Endothelial cell (in vitro differentiated cells): ENCODE measurements at regions not wholly inside any gene's neighbourhood (a gene's known extent, or its start where the extent isn't known, plus 50 kb on each side); places are given as distances from the start of the nearest gene placed in this dataset.
A peak's percentile ranks its signal among the peaks of the same experiment; 100 is the strongest.

Experiments used
- DNase-seq: peaks from one replicate; pipeline ENCODE4 v3.0.0; 2021; ENCODE audit warnings: low spot score
- H3K27ac Mint-ChIP-seq: one replicate; pipeline ENCODE4 v1.8.0; 2021; ENCODE audit warnings: mixed read lengths, inconsistent platforms; ENCODE audit not compliant: unreplicated experiment
- H3K27me3 Mint-ChIP-seq: one replicate; pipeline ENCODE4 v1.8.0; 2021; ENCODE audit warnings: mild to moderate bottlenecking, moderate library complexity, mixed read lengths, inconsistent platforms; ENCODE audit not compliant: unreplicated experiment
- H3K36me3 Mint-ChIP-seq: one replicate; pipeline ENCODE4 v1.8.0; 2021; ENCODE audit warnings: mild to moderate bottlenecking, low read depth, mixed read lengths, inconsistent platforms; ENCODE audit not compliant: unreplicated experiment
- H3K4me1 Mint-ChIP-seq: one replicate; pipeline ENCODE4 v1.8.0; 2021; ENCODE audit warnings: mild to moderate bottlenecking, mixed read lengths, inconsistent platforms; ENCODE audit not compliant: unreplicated experiment
- H3K4me3 Mint-ChIP-seq: one replicate; pipeline ENCODE4 v1.8.0; 2021; ENCODE audit warnings: mild to moderate bottlenecking, mixed read lengths, inconsistent platforms; ENCODE audit not compliant: unreplicated experiment
- H3K9me3 Mint-ChIP-seq: one replicate; pipeline ENCODE4 v1.8.0; 2021; ENCODE audit warnings: mixed read lengths, inconsistent platforms; ENCODE audit not compliant: unreplicated experiment
- TF ChIP-seq, protein P1 (sequence below): fragments of 200-600 bp; sonication (generic); IDR thresholded peaks from one replicate; pipeline ENCODE4 v1.5.0; 2021; ENCODE audit warnings: antibody characterized with exemption; ENCODE audit not compliant: unreplicated experiment

GRCh38 chr3:25854214-25854613 lies 64.3 kb downstream of the OXSM start:
- TF ChIP-seq, protein P1, sequence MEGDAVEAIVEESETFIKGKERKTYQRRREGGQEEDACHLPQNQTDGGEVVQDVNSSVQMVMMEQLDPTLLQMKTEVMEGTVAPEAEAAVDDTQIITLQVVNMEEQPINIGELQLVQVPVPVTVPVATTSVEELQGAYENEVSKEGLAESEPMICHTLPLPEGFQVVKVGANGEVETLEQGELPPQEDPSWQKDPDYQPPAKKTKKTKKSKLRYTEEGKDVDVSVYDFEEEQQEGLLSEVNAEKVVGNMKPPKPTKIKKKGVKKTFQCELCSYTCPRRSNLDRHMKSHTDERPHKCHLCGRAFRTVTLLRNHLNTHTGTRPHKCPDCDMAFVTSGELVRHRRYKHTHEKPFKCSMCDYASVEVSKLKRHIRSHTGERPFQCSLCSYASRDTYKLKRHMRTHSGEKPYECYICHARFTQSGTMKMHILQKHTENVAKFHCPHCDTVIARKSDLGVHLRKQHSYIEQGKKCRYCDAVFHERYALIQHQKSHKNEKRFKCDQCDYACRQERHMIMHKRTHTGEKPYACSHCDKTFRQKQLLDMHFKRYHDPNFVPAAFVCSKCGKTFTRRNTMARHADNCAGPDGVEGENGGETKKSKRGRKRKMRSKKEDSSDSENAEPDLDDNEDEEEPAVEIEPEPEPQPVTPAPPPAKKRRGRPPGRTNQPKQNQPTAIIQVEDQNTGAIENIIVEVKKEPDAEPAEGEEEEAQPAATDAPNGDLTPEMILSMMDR: no peak
- Mint-ChIP-seq H3K4me3 (no peak overlapping the region), H3K27me3 (no peaks in the 10 kb centered on the region), H3K36me3 (no peaks in the 10 kb centered on the region), H3K4me1 (no peaks in the 10 kb centered on the region), H3K9me3 (no peaks in the 10 kb centered on the region), H3K27ac (no peak overlapping the region)
- DNase-seq: no peak

DNA sequence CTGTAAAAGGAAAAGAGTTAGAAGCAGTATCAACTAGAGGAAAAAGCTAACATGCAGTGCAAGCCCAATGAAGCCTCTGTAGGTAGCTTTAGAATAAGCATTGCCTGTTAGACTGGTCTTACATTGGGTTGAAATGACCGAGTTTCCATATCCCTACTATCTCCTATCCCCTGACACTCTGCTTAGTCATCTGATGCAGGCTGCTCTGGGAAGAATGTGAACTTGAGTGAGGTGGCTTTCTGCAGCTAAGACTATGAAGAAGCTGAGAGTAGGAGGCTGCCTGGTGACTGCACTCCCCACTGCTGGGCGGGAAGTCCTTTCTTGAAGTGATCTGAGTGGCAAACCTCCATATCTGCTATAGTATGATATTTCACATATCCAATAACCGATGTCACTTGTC lies 64.7 kb downstream of the OXSM start:
- Mint-ChIP-seq H3K4me3 (no peak overlapping the region), H3K9me3 (no peaks in the 10 kb centered on the region), H3K27me3 (no peaks in the 10 kb centered on the region), H3K4me1 (no peaks in the 10 kb centered on the region), H3K27ac (no peak overlapping the region), H3K36me3 (no peaks in the 10 kb centered on the region)
- TF ChIP-seq, protein P1: no peak
- no peak for DNase-seq

DNA sequence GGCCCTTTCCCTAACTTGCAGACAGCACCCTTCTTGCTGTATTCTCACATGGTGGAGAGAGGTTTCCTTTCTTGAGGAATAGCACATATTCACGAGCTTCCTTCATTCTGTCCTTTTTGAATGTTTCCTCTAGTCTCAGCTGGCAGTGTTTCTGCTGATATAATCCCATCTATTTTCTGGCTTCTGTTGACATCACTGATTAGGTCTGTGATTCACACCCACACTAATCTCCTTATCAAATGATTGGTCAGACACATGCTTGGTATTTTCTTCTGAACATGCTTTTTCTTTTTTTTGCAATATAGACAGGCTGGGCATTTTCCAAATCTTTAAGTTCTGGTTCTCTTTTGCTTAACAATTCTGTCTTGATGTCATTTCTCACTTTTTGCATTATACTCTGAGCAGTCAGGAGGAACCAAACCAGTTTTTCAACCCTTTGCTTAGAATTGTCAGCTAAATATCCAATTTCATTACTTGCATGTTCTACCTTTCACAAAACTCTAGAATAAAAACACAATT lies 65.4 kb downstream of the OXSM start:
- no peak for DNase-seq
- Mint-ChIP-seq H3K36me3 (no peaks in the 10 kb centered on the region), H3K4me3 (no peak overlapping the region), H3K27ac (no peak overlapping the region), H3K4me1 (no peaks in the 10 kb centered on the region), H3K9me3 (no peaks in the 10 kb centered on the region), H3K27me3 (no peaks in the 10 kb centered on the region)
- TF ChIP-seq, protein P1: no peak

- no peak overlapping the region for H3K27ac Mint-ChIP-seq
- no peak for DNase-seq
- no peak overlapping the region for H3K4me3 Mint-ChIP-seq
- H3K27me3 Mint-ChIP-seq: no peaks in the 10 kb centered on the region
- H3K36me3 Mint-ChIP-seq: no peaks in the 10 kb centered on the region
- TF ChIP-seq, protein P1: peak; percentile 64
- no peaks in the 10 kb centered on the region for H3K9me3 Mint-ChIP-seq
- no peaks in the 10 kb centered on the region for H3K4me1 Mint-ChIP-seq
These were observed 67.1 kb downstream of the OXSM start for GRCh38 chr3:25856902-25857518.

GRCh38 chr3:25861566-25861965 lies 71.7 kb downstream of the OXSM start:
- TF ChIP-seq, protein P1: no peak
- Mint-ChIP-seq H3K36me3 (no peaks in the 10 kb centered on the region), H3K9me3 (no peaks in the 10 kb centered on the region), H3K4me1 (no peaks in the 10 kb centered on the region), H3K4me3 (no peak overlapping the region), H3K27ac (no peak overlapping the region), H3K27me3 (no peaks in the 10 kb centered on the region)
- no peak for DNase-seq
